Retina (tissue), 1 donor: ENCODE measurements at regions not wholly inside any gene's neighbourhood (a gene's known extent, or its start where the extent isn't known, plus 50 kb on each side); places are given as distances from the start of the nearest gene placed in this dataset.

ENCODE experiments used
- DNase-seq: peaks from one replicate; pipeline ENCODE4 v3.0.0-alpha.2; 2016

DNA sequence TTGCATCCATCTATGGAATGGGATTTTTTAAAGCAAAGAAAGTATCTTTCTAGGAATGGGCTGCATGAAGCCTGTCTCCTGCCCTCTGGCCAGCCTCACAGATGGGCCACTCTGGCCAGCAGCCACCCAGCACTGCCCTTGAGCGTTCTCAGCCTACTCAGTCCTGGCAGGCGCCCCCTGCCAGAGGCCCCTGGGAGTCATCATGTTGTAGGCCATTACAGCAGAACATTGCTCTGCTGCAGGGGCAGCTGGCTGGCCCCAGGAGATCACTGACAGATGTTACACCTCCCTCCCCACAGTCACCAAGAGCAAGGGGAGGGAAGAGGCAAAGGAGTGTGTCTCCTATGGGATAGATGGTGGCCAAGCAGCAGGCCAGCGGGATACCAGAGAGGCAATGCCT is 363.7 kb downstream of the NXPE2 start:
- DNase-seq = peak; percentile 29

DNA sequence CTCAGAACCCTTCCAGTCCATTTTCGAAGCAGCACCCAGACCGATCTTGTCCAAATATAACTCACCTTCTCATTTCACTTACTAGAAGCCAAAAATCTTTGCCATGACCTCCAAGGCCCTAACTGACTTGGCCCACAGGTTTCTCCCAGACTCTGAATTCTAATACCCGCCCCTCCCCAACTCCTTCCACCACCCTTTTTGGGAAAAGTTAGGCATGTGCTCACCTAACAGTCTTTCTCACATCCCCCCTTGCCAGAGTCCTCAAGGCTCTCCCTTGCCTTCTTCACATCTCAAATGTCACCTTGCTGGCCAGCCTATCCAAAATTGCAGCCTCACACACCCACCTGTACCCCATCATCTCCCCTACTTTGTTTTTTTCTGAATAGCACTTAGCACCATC is 369.3 kb downstream of the NXPE2 start:
- no peak for DNase-seq

DNA sequence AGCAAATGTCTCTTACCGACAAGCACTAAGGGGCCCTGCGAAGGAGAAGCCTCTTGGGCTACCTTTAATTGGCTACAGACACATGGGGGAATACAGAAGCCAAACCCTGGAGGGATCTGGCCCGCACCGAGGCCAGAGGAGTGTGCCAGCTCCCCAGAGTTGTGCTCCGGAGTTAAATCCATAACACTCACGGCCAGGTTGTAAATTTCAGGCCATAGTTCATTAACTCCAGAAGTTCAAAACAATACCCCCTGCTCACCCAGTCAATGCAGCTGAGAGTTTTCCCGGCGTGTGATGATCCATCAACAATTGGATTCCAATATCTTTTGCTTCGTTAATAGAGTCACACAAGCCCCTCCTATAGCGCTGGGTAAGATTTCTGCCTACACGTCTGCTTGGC is 371.5 kb downstream of the NXPE2 start:
- no peak for DNase-seq

DNA sequence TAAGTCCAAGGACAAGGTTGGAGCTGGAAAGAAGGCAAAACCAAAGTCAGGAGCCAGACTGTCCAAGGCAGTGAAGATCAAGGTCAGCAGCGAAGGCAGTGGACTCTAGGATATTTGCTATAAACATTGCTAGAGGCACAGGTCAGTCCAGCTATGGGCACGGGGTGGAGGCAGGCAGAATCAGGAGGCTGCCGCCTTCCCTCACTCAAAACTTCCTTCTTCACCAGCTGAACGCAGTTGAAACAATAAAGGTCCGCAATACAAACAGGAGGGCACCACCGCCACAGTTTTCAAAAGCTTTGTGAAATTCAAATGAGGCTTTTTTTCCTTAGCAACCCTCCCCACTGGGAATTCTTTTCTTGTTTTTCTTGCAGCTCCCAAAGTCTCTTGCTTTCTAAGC is 372.4 kb downstream of the NXPE2 start:
- no peak for DNase-seq

DNA sequence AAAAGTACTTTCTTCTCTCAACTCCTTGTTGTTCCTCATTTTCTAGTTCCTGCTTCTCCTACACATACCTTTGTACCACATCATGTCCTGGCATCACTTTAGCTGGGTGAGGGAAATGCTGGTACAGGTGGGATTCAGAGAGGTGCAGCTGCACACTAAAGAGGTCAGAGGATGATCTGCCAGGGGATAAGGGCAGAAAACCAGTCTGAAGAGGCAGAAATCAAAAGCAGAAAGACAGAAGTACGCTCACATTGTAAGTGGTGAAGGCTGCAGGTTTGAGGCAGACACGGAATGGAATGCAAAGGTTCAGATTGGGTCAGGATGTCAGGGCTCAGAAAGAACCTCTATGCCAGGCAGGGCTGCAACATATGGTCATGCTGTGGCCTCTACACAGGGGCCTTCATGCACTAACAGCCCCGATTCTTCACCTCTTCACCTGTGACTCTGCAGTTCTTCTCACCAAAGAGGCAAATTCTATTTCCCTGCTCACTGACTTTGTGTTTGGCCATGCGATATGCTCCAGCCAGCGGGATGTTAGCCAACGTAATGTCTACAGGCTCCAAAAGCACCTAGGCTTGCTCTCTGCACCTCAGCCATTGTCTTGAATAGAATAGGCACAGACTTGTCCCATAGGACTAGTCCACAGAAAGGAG is 373.7 kb downstream of the NXPE2 start:
- no peak for DNase-seq

DNA sequence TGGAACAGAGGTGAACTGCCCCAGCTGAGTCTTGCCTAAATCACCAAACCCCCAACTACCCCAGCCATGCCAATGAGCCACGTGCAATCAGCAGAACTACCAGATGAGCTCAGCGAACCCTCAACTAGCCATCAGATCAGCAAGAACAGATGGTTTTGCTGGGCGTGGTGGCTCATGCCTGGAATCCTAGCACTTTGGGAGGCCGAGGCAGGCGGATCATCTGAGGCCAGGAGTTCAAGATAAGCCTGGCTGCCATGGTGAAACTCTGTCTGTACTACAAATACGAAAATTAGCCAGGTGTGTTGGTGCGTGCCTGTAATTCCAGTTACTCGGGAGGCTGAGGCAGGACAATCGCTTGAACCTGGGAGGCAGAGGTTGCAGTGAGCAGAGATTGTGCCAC is 374.3 kb downstream of the NXPE2 start:
- no peak for DNase-seq

DNA sequence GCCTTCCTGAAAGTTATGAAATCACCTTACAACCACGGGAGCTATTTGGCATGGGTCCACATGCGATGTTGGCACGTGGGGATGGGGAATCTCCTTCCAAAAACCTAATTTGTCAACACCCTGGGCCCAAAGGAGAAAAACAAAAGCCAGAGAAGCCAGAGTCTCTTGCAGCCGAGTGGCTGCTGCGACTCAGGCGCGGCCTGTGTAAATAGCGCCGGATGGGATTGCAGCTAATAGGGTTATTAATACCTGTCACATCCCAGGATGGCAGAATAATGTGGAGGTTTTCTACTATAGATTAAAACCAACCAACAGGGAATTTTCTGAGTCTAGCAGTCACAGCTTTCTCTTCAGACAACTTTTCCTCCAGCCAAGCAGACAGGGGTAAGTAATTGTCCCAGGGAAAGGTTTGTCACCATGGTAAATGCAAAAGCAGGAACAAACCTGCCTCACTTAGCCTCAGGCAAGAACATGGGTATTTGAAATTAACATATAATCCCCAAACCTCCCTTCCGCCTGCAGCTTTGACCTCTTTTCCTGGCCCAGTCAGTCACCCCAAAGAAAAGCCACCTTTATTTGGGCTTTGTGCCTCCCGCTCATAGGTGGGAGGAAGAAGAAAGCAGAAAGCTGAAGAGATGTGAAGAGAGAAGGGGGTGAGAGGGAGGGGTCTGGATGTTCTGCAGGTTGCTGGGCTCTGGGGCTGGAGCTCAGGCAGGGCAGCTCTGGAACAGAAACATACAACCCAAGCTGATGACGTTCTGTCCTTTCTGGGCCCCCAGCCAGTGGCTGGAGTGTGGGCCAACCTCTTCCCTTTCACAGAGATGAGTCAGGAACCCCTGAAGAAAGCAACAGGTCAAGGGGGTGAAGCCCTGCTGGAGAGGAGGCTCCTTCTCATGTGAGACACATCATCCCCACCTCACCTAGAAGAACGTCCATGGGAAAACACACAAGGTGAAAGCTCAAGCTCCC is 376.5 kb downstream of the NXPE2 start:
- no peak for DNase-seq

DNA sequence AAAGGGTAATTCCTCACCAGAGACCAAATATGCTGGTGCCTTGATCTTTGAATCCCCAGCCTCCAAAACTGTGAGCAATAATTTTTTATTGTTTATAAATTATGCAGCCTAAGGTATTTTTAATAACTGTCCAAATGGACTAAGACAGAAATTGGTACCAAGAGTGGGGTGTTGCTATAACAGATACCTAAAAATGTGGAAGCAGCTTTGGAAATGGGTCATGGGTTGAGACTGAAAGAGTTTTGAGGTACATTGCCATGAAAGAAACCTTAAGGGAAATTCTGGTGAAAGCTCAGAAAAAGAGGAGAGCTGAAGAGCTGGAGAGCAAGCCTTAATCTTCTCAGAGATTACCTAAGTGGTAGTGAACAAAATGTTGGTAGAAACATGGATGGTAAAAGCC is 378.2 kb downstream of the NXPE2 start:
- DNase-seq = no peak

DNA sequence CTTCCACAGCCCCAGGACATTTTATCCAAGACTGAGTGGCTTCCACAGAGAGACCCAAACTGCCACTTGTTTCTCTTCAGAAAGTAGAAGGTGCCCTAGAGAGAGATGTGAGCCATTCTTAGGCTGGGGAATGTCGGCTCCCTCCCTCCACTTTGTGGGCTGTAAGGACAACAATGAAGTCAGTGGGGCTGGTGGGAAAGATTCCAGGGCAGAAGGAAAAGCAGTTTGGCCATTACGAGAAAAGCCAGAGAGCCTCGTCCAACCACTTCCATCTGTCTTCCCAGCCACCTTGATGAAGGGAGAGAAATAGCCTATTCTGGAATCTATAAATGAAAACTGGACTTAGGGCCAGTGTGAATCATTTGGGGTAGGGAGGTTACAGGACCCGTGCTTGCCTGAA is 382.5 kb downstream of the NXPE2 start:
- DNase-seq = no peak

DNA sequence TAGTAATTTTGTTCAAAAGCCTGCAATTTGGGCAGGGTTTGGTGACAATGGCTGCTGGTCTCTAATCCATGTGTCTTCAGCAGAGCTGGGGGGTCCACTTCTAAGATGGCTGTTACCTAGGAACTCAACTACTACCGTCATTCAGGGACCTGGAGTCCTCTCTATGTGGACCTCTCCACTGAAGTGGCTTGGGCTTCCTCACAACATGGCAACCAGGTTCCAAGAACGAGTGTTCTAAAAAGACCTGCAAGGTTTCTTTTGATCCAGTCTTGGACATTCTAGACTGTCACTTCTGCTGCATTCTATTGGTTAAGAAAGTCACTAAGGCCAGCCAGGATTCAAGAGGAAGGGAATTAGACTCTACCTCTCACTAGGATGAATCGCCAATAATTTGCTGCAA is 387.0 kb downstream of the NXPE2 start:
- no peak for DNase-seq

DNA sequence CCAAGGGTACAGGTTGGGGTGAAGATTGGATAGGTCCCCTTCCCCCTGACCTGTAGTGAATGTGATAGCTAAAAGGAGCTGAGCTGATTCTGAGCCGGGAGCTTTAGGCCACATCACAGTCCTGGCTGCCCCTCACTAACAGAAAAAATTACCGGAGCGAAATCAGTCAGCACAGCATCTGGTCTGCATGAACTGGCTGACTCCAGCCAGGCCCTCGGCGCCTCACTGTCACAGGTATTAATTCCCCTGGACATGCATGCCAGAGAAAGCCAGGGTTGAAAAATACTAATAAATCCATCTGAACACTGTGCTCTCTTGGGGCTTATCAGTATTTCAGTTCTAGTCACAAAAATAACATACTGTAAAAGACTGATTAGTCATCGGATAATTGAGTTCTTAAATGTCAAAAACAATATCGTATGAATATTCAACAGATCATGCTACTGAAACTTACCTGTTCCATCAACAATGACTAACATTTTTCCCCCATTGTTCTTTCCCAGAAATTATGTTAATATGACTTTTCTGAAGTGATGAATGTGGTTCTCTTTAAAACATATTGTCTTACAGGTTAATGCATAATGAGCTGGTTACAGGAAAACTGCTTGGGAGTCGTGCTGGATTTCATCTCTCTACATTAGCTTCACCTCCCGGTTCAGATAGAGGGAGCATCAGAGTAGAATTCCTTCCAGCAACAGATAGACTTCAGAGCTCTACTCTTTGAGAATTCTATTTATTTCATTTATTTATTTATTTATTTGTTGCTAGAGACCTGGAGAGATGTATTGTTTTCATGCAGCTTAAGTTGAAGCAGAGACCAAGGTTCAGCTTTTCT is 387.7 kb downstream of the NXPE2 start:
- DNase-seq = no peak

DNA sequence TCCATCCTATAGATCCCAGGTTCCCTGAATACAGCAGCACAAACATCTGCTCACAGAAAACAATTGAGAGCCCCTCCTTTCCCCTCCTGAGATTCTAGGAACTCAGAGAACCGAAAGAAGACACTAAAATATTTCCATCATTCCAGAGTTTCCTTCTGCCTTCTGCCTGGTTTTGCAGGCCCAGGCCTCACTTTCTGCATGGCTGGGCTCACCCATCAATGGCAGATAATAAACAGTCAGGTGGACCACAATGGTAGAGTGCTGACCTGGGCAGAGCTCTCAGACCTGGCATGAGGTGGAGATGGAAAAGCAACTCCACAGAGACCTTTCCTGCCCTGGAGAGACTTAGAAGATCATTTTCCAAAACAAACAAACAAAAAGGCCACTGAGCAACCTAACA is 389.1 kb downstream of the NXPE2 start:
- no peak for DNase-seq

DNA sequence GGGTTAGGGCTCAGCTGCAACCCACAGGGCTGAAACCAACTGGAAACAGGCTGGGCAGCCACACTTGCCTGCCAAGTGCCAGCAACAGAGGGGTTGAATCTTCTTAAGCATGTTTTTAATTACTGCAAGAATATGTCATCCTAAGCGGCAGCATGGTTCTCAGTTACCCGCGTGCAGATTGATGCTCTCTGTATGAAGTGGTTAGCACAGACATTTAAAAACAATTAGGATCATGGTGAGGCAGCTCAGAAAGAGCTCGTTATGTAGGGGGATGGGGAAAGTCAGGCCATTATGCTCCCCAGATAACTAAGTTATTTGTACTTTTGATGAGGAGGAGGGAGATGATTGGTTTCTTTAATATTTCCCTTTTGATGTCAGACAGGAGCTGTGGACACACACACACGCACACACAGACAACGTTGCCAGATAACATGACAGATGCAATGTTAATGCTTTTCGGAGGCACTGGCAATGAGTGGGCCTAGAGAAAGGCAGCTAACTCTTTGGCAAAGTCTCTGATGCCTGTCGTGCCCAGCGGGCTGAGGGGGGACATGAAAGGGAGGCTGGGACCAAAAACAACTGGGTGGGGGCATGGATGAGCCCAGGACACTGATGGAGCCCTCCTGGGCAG is 389.7 kb downstream of the NXPE2 start:
- peak; percentile 42 for DNase-seq

DNA sequence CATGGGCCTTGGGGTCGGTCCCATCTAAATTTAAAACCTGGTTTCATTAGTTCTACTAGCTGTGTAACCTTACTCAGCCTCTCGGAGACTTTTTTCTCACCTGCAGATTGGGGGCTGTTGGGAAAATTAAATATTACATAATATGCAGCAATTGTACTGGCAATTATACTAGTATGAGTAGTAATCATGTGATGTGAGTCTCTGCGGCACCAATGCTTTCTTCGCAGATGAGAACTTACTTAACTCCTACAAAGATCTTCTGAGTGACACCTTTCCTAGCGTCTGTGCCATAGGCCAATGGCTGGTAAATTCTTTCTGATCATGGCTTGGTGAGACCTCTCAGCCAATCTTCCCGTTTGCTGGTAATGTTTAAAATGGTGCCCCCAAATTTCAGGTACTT is 391.3 kb downstream of the NXPE2 start:
- DNase-seq = no peak

DNA sequence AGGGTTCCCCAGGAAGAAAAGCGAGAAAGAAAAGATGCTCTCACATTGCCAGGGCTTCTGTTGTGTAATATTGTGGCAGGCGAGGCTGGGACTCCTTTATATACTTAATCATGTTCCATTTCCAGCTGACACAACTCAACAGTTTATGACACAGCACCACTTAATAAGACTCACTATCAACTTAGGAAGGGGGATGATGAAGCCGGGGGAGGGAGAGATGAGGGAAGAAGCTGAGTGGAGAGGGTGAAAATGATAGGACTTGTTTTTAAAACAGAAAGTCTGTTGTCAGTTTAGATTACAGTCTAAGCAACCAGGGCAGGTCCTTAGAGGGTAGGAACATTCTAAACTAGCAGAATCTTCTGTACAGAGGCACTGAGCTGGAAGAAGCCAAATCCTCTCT is 397.0 kb downstream of the NXPE2 start:
- DNase-seq = peak; percentile 65

DNA sequence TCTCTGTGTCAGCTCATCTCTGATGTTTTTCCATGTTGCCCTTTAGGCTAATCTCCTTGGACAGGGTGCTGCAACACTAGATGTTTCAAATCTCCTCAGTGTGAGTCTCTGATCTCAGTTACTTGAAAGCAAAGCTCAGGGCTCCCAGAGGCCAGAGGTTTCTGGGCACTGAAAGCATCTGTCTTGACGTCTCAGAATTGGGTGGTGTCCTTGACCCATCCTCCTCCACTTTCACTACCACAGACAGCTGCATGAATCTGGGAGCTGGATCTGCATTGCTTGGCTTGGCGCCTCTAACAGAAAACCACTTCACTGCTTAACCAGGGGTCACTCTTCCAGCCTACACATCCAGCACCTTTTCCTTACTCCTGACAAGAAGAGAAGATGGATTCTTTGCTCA is 399.4 kb downstream of the NXPE2 start:
- no peak for DNase-seq

DNA sequence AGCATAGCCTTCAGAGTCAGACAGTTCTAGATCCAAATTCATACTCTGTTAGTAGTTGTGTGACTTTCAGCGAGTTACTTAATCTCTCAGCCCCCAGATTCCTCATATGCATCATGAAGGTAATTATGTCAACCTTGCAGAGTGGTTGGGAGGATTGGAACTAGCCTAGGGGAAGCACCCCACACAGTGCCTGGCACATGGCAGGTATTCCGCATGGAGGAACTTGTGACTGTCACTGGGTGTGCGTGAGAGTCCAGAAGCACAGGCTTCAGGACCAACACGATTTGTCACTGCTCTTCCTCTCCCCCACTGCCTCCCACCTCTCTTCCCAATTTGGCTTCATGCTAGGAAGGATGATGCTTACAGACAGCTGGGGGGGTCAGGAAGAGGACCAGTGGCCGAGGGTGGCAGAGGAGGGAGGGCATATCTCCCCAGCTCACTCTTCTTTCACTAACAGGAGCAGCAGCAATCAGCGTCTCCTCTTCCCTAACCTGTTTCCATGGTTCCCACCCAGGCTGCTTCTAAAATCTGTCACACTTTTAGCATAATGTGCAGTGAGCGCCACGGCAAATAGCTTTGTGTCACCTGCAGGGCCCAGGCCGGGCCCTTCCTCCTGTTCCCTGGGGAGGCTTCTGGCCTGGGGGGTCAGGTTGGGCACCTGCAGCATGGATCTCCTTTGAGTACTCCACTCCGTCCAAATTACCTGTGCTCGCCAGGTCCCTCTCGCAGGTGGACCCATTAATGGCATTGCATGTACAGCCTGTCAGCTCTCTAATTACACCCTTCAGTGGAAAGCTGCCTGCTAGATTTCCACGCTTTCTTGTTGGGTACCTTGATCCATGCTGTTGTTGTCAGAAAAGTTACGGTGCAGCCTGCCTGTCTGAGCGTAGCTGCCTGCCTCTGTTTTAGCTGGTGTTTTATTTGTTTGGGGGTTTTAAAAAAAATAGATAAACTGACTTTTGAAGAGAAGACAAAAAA is 400.4 kb downstream of the NXPE2 start:
- DNase-seq = peak; percentile 39

DNA sequence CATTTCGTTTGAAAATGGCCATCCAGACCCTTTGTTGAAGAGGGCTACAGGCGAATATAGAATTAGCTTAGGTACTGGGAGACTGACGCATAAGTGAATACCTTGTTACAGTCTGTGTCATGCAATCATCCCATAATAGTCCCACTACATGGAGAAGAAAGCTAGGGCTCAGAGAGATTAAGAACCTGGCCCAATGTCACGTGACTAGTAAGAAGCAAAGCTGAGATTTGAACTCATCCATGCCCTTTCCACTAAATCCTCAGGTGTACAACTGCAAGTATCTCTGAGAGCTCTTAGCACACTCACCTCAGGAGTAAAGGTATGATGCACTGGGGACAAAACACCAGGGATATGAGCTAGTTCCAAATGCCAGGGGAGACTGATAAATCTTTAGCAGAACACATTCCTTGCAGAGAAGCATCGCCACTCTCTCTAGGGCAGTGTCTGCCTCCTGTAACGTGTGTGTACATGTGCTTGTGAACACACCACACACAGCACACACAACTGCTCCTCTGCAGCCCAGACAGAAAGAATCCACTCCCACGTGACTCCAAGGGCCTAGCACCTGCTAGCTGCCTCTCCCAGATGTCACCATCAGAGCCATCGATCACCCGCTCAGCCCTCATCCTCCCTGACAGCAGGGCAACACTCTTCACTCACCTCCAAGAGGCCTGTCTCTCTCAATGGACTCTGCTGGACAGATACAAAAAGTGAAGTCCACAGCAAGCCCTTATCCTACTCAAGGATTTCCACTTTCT is 402.8 kb downstream of the NXPE2 start:
- DNase-seq = peak; percentile 41

DNA sequence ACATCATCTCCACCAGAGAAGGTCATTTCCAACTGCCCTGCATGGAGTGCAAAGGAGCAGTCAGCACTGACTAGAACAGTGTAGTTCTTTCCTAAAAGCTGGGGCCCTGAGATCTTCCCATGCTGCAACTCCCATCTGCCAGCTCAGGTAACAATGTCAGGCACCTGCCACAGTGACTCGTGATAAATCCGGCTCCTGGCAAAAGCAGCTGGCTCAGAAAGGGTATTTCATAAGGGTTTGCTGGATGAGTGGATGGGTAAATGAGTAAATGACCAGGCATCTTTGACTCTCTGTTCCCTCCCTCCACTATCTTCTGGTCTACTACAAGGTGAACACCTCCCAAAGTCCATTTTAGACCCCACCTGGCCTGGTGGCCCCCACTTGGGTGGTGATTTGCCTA is 403.6 kb downstream of the NXPE2 start:
- no peak for DNase-seq

DNA sequence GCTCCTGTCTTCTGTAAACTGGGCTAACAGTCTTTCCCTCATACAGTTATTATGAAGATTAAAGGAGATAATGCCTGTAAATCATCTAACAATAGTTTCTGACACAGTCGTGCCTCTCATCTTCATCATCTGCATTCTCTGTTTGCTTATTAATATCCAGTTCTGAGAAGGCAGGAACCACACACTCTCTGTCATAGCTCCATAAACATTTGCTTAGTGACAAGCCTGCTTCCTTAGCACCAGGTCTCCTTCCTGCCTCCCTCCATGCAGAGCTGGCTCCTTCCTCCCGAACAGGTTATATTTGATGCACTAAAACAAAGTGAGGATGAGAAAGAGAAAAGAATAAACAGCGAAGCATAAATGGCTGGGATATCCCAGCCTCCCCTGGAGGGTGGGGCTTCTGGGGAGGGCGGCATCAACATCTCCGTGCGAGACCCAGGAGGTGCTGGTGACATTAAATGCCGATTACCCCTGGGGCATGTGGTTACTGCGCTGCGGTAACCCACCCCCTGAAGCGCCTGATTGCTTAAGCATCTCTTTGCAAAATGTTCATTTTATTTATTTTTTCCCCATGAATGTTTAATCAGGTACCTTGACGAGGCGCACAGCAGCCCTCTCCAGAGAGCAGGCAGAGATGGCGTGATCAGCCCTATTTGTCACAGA is 404.9 kb downstream of the NXPE2 start:
- peak; percentile 50 for DNase-seq
